Adrenal gland (tissue), 5 donors: ENCODE measurements at regions not wholly inside any gene's neighbourhood (a gene's known extent, or its start where the extent isn't known, plus 50 kb on each side); places are given as distances from the start of the nearest gene placed in this dataset.

Source experiments
- CTCF ChIP-seq, 6 experiments: fragments of 450-650 bp in 4 of 6; fragments of 200-600 bp in 2 of 6; sonication (generic) in 1 of 6; IDR thresholded peaks; 1 replicate in 5 of 6; 2 replicates in 1 of 6; pipeline versions ENCODE4 v1.5.1 to v1.8.0; 2016 to 2021; ENCODE audit warnings: antibody characterized with exemption in 6 of 6, mild to moderate bottlenecking in 2 of 6, moderate library complexity in 1 of 6
- POLR2A ChIP-seq, 2 donors: fragments of 450-650 bp; IDR thresholded peaks; one replicate each; pipeline ENCODE4 v1.6.1; 2017; ENCODE audit warnings: antibody characterized with exemption in 2 of 2, mild to moderate bottlenecking in 2 of 2, moderate library complexity in 1 of 2
- donor health status: DM: no; HTN: no; CAD: no.

- TF ChIP-seq CTCF (IDR thresholded peaks at IDR 0.05) (no peak), POLR2A (IDR thresholded peaks at IDR 0.05) (no peak)
Observed at GRCh38 chr3:106194726-106195125, 325.9 kb upstream of the CBLB start.
